SKM-1 treated with dmso at 0.1 percent for 144 hours (cell line): ENCODE measurements at regions not wholly inside any gene's neighbourhood (a gene's known extent, or its start where the extent isn't known, plus 50 kb on each side); places are given as distances from the start of the nearest gene placed in this dataset.

Source experiments
- DNase-seq: peaks from one replicate; lab custom pipeline; 2025; ENCODE audit not compliant: unreplicated experiment; lab: John Stamatoyannopoulos, UW

DNA sequence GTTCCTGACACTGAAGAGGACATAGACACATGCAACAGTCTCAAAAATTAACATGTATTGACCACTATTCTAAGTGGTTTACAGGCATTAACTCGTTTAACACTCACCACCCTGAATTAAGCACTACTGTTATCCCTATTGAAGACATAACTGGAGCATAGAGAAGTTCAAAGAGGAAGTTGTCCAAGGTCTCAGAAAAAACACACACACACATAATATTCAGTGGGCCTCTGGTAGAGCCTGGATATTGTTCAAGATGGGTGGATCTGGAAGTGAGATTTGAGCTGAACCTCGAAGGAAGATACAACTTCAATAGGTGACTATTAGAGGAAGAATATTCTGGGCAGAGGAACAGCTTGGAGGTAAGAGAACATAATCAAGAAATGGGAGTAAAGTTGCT, 334.9 kb downstream of the HNRNPD start:
- DNase-seq: peak; percentile 58

DNA sequence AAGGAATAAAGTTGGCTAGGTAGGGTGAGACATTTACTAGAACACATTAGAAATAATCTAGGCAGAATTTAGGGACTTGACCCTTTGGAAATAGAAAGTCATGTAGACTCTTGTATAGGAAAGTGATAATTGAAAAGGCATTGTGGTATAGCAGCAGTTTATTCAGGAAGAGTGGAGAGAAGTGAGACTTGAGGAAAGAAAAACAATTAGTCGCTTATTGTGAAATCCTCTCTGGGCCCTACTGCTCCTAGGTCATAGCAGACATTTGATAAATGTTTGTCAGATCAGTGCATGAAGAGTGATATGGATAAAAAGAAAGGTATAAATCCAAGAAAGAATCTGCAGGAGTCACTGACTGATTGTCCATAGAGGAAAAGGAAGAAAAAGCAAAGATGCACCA, 337.6 kb downstream of the HNRNPD start:
- DNase-seq: no peak

DNA sequence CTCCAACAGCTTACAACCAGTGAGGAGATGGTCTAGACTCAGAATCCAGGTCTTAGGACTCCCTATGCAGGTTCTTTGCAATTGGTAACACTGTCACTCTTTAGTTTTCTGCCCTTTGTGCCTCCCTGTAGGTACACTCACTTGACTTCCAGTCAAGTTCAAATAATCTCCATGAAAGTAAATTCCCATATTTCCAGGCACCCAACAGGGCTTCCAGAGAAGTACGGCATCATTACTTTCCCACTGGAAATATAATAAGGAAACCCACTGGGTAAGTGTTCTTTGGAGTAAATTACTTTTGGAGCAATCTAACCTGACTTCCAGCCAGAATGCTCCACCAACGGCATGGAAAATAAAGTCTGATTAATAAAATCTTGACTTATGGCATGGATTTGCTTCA, 338.9 kb downstream of the HNRNPD start:
- DNase-seq: no peak

DNA sequence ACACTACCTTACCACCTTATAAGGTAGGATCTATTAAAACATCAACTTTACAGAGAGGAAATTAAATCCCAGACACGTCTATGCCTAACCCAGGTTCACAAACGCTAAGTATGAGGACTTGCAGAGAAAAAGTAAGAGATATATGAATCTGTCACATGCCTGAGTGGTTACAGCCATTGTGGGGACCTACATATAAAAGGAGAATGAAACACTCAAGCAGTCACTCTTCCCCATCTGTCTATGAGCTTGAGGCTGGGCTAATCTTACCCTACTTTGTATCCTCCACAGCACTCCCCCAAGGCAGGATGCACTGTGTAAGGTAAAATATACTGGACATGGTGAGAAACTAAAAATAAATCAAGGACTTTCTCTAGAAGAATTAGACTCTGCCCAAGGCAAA, 339.9 kb downstream of the HNRNPD start:
- DNase-seq: no peak

DNA sequence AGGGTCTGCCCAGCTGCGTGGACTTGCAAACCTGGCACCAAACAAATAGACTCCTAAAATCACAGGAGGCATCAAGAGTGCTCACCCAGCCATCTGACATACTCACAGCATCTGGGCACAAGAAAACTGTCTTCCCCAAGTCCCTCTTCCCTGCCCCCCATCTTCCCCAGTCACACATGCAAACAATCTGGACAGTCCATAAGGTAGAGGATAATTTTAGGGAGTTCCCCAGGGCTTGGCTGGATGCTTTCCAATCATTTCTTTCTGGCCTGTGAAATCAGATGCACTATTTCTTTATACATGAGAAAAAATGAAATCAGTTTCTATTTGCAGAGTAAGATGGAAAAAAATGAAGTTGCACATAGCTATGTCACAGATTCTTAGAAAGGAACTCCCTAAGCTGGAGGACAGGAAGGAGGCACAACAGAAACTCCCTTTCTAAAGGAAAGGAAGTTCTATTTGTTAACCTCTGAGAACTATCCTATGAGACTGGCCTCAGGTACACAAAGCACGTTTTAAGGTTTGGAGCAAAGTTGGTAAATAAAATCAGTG, 342.3 kb downstream of the HNRNPD start:
- no peak for DNase-seq

DNA sequence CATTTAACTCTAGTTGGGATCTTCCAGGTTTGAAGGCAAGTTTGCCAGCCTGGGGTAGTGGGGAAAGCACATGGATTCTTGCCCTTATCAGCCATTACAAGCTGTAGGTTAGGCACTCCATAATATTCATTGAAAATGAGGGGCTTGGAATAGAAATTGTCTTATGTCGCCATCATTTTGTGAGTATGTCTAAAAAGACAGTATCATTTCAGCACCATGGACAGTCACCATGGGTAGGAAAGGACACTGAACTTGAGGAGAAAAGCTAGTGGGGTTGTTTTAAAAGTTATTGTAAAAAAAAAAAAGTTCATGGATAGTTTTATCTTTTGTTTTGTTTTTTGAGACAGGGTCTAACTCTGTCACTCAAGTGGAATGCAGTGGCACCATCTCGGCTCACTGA, 356.1 kb downstream of the HNRNPD start:
- no peak for DNase-seq

DNA sequence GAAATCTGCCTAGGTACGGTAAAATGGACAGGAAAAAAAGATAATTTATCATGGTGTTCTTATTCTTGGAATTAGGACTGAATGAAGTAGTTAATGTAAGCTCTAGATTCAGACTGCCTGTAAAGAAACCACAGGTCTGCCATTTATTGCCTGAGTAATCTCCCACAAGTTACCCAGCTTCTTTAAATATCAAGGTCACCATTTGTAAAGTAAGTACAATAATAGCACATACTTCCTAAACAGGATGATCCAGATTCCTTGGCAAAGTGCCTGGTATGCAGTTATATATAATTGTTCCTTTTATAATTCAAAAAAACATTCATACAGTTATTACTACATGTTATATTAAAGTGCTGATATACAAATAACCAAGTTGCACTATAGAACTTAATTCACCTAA, 368.6 kb downstream of the HNRNPD start:
- DNase-seq: no peak

DNA sequence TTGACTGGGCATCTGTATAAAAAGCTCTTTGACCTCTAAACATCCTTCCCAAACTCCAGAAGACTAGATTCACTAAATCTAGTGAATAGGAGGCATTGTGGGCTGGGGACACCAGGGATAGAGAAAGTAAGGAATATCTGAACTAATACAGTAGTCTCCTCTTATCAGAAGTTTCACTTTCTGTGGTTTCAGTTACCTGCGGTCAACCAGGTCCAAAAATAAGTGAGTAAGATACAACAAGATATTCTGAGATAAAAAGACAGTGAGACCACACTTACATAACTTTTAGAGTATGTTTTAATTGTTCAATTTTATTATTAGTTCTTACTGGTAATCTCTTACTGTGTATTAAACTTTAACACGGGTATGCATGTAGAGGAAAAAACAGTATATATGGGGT, 376.5 kb downstream of the HNRNPD start:
- no peak for DNase-seq

DNA sequence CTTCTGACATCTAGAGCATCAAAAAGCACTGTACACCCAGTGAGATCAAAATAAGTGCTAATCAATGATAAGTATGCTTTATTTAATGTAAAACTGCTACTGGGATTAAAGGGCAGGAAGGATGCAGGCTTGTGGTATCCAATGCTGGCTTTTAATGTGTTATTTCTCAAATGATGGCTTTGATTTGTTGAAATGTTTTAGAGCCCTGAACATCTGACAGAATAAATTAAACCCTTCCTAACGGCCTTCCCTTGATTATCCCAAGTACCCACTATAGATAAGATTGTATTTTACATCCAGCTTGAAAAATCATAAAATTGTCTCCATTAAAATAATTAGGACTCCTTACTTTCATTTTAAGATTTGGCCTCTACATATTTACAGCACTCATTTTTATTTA, 382.9 kb downstream of the HNRNPD start:
- DNase-seq: no peak

DNA sequence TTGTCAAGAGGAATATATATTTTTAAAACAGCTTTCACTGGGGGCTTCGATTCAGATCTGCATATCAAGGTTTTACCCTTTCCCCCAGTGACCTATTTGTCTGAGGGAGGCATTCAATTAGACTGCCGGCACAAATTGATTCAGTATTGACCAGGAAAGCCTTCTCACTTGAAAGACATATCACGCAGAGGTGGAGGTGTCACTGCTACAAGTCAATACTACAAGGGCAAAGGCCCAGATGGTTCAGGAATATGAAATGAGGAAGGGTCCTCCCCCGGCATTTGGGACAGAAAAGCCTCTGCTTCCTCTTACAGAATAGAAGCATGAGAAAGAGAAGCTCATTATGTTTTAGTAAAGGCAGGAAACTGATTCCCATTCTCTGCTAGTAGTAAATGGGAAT, 383.6 kb downstream of the HNRNPD start:
- no peak for DNase-seq

DNA sequence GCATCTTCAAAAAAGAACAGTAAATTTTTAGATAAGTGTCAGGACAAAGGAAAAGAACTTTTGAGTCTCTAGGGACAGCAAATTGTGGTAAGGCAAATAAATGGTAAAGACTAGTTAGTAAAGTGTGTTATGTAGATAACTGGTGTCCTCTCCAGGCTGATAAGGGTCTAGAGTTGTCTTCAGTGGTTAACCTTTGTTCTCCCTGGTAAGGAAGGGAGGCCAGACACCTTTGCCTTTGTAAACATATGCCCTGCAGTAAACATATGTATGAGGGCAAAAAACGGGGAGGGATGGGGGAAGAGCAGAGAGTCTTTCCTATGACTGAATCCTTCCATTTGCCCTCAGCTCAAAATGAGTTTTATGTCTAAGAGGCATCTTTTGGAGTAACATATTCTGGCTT, 384.6 kb downstream of the HNRNPD start:
- DNase-seq: no peak

DNA sequence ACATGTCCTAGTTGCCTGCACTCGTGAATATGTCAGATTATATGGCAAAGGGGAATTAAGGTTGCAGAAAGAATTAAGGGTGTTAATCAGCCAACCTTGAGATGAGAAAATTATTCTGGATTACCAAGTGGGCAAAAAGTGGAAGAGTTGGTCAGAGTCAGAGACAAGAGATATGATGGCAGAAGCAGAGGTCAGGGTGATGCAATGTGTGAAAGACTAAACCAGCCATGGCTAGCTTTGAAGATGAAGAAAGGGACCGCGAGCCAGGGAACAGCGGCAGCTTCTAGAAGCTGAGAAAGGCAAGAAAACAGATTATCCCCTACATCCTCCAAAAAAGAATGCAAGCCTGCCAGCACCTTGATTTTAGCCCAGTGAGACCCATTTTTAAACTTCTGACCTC, 385.6 kb downstream of the HNRNPD start:
- no peak for DNase-seq

DNA sequence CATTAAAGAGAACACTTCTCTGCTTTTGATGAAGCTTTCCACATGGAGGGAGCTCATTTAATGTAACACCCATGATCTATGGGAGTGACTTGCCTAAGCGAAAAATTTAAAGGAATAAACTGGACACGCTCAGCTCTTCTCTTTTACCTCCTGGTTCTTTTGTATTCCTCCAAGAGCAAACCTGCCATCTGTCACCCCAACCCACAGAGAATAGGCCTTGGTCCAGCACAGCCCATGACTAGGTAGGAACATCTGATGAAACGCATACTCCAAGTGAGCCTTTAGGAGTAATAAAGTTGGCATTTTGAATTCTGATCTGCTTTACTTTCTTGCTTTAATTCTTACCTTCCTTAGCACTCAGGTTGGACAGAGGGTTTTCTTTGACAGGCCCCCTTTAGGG, 389.0 kb downstream of the HNRNPD start:
- no peak for DNase-seq

DNA sequence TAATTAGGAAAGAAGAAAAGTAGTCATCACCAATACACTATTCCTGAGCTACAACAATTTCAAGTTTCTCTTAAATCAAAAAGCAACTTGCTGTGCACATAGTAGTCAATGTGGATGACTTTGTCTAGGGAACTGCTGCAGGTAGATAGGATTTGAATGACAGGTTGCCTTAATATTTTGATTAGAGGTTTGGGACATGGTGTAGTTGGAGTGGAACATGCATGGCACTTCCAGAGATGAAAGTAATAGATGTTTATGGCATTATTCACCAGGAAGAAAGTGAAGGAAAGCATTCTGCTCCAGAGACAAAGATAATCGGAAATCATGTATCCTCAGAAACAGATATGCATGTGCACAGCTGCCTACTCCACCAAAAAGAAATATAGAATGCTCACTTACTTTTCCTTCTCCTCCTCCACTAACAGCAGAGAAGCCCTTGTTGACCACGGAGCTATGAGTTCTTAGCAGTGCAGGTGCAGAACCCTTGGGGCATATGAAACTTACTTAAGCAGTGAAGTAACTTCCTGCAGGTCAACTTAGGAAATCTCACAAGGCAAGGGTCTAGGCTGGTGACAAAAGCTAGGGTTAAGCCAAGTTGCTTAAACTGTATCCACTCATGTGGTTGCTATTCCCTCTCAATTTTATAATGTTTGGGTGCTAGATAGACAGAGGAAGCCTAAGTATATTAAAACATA, 390.8 kb downstream of the HNRNPD start:
- DNase-seq: peak; percentile 43

DNA sequence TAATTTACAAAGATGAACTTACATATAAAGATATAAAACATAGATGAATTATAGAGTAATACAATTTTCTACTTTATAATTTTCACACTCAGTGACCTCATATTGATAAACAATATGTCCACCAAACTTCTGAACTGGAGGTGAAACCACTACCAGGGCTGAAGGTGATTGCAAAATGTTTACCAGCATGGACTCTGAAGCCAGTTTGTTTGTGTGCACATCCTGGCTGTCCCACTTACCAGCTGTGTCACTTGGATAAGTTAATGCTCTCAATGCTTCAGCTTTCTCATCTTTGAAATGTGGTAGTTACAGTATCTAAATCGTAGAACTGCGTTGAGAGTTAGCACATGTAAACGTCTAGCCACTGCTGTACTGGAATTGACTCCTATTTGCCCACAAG, 392.6 kb downstream of the HNRNPD start:
- DNase-seq: no peak

DNA sequence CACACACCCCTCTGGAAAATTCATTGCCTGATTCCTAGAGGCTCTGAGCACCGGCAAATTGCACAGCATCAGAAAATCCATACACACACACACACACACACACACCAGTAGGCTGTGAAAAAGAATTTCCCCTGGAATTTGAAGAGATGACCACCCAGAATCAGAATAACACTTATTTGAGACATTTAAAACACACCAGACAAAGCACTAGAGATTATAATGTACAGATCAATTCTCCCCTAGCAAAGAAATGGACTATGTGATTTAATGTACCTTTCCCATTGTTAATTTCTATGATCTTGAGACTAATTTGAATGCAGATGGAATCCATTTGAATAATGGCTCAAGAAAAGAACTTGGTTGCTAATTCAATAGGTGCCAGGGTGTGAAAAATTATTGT, 399.3 kb downstream of the HNRNPD start:
- no peak for DNase-seq

DNA sequence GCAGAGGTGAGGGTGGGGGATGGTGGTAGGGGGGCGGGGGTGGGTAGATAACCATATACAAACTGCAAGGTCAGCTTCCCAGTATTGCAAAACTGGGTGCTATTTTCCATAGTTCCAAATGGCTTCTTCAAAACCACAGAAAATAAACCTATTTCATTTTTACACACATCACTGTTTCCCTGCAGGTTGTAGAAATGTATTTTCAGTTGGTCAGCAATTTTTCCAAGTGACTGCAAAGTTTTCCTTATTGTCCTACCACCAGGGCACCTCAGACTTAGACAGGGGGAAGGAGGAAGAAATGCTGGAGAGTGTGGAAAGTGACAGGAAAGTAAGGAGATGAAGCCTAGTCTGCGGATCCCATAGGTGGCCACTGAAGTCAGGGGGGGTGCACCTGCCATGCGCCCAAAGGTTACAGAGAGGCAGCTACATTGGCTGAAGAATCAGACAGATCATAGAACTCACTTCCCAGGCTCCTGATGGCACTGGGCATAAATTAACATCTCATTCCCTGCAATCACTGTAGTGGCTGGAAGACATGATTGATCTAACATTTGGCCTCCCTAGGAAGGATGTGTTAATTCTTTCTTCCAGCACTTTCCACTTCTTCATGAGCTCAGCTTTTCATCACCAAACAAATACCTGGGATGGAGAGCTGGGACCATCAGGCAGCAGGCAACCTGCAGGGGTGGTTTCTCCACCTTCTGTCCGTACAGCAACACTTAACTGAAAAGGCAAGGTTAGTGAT, 402.0 kb downstream of the HNRNPD start:
- DNase-seq: no peak

DNA sequence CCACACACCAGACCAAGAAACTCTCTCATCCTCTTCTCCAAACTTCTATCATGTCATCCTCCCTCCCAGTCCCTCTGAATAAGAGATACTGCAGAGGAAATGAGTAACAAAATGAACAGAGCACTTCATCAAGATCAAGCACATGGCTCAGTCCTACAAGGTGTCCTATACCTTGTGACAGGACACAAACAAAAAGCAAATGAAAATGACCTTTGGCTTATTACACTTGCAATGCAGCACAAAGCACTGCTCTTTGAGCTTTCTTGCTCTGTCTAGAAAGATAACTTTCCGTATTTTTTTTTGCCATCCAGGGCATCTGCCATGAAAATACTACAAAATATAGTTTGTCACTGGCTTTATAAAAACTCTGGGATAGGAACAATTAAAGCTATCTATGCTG, 402.7 kb downstream of the HNRNPD start:
- no peak for DNase-seq

DNA sequence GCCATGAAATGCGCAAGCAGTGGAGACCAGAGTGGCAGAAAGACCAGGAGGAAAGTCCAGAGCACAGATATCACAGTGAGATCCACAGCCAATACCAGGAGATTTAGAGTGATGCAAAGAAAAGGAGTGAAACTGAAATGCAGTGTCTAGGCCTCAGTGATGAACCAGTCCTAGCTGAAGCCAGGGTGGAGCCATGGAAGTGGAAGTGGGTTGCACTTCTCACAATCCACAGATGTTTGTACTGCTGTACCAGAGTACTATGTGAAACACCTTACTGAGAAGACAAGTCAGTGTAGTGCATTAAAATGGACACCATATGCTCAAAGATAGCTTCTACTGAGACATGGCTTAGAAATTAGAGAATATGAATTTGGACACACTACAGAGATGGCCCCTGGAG, 403.3 kb downstream of the HNRNPD start:
- no peak for DNase-seq

DNA sequence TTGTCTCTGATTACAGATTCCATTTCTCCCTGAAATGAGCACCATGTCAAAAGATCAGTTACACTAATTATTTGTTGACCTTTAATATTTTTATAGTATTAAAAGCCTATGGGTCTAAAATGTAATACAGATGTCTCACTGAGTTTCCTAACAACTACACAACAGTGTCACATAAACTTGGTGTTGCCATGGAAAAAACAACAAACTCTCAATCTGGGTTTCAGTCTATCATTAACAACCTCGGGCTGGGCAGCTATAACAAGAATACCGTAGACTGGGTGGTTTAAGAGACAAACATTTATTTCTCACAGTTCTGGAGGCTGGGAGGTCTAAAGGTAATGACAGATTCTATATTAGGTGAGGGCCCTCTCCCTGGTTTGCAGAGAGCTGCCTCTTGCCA, 407.1 kb downstream of the HNRNPD start:
- DNase-seq: no peak

DNA sequence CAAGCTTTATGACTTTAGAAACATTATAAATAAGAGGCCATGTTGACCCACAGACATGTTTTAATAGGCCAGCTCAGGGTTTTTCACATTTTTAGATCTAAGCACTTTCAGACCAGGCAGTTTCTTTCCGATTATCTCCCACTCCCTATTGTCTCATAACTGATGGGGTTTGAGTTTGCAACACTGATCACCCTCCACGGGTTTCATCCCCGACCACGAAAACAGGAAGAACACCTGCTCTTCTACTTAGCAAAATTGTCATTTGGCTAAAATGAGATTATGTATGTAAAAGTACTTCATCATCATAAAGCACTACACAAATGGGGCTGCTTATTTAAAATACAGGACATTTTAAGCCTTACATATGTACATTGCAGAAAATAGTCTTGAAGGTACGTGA, 407.9 kb downstream of the HNRNPD start:
- DNase-seq: no peak

DNA sequence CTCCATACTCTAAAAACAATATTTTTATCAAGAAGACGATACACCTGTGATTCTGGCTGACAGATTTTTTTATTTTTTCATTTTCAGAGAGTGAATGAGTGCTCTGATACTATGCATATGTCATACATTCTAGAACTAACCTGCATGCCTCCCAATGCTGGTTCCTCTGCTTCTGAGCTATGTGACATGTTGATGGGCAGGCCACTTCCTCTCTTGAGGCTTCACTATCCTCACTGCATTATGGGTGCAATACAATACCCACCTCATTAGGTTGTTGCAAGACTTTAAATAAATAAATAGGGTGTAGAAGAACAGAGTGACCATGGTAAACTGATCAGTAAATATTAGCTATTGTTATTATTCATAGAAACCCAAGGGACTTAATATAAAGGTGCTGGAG, 408.3 kb downstream of the HNRNPD start:
- no peak for DNase-seq

DNA sequence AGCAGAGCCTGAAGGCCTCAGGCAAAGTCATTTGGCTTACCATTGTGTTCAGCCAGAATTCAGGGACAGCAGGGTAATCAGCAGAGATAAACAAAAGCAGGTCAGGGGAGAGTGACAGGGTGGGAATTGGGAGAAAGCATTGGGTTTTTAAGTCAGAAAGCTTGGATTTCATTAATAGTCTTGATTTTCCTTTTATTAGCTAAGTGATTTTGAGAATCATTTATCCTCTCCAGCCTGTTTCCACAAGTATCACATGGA, 410.1 kb downstream of the HNRNPD start:
- DNase-seq: no peak
